ENCODE measurements at regions not wholly inside any gene's neighbourhood (a gene's known extent, or its start where the extent isn't known, plus 50 kb on each side); places are given as distances from the start of the nearest gene placed in this dataset.

DNA sequence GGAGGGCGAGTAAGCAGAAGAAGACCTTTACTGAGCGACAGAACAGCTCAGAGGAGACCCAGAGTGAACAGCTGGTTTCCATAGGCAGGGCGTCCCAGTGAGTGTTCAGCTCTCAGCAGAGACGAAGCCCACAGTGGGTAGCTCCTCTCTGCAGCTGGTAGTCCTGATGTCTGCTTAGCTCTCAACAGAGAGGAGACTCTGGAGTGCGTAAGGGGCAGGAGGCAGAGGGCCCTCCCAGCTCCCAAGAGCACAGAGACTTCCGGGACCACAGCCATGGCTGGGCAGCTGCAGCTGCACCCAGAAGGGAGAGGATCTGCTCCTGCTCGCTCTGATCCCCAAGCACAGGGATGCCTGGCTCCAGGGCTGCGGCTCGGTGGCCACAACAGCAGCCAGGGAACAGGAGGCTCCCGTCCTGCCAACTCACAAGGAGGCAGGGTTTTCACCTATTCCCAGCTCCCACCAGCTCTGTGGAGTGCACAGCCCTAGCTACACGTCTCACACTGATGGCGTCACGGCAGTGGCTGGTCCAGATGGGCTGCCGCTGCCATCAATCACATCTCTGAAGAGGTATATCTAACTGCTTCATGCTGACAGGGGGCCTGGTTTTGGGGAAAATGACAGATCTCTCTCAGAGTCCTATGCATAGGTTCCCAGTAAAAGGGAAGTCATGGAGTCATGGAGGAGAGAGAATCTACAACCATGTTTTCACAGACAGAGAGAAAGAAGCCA is 2660.1 kb upstream of the PCDH20 start:
- Mint-ChIP-seq H3K27me3 (ENCODE audit: unreplicated experiment) (no peaks in the 10 kb centered on the region), H3K36me3 (ENCODE audit: unreplicated experiment) (no peaks in the 10 kb centered on the region), H3K9me3 (ENCODE audit: unreplicated experiment) (no peaks in the 10 kb centered on the region), H3K27ac (ENCODE audit: unreplicated experiment) (no peak overlapping the region), H3K4me1 (ENCODE audit: unreplicated experiment) (no peaks in the 10 kb centered on the region), H3K4me3 (ENCODE audit: unreplicated experiment) (no peak overlapping the region)
- no peak for DNase-seq (ENCODE audit: extremely low spot score, unreplicated experiment)
- TF ChIP-seq, protein P1, sequence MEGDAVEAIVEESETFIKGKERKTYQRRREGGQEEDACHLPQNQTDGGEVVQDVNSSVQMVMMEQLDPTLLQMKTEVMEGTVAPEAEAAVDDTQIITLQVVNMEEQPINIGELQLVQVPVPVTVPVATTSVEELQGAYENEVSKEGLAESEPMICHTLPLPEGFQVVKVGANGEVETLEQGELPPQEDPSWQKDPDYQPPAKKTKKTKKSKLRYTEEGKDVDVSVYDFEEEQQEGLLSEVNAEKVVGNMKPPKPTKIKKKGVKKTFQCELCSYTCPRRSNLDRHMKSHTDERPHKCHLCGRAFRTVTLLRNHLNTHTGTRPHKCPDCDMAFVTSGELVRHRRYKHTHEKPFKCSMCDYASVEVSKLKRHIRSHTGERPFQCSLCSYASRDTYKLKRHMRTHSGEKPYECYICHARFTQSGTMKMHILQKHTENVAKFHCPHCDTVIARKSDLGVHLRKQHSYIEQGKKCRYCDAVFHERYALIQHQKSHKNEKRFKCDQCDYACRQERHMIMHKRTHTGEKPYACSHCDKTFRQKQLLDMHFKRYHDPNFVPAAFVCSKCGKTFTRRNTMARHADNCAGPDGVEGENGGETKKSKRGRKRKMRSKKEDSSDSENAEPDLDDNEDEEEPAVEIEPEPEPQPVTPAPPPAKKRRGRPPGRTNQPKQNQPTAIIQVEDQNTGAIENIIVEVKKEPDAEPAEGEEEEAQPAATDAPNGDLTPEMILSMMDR (IDR thresholded peaks at IDR 0.05), result no peak

DNA sequence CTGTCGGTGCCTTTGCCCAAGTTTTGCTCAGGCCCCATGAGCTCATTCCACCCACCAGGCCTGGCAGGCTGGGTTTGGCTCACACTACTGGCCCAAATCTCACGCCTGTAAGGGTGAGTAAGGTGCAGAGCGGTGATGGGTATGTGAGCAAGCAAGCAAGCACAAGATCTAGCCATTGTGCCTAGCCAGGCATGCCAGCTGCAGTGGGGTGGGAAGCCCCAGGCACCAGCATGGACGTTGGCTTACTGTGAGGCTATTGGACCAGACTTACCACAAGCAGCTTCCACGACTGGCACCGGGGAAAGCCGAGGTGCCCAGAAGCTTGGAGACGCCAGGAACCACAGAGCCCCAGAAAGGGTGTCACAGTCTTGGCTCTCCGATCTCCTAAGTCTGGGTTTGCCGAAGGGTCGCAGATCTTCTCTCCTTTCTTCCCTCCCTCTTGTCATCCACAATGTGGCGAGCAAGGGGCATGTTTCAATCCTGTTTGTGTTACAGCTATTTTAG is 2659.4 kb upstream of the PCDH20 start:
- TF ChIP-seq, protein P1 (IDR thresholded peaks at IDR 0.05), result no peak
- H3K4me3 Mint-ChIP-seq (ENCODE audit: unreplicated experiment), result no peak overlapping the region
- H3K36me3 Mint-ChIP-seq (ENCODE audit: unreplicated experiment), result no peaks in the 10 kb centered on the region
- no peaks in the 10 kb centered on the region for H3K4me1 Mint-ChIP-seq (ENCODE audit: unreplicated experiment)
- no peak for DNase-seq (ENCODE audit: extremely low spot score, unreplicated experiment)
- no peaks in the 10 kb centered on the region for H3K27me3 Mint-ChIP-seq (ENCODE audit: unreplicated experiment)
- no peak overlapping the region for H3K27ac Mint-ChIP-seq (ENCODE audit: unreplicated experiment)
- no peaks in the 10 kb centered on the region for H3K9me3 Mint-ChIP-seq (ENCODE audit: unreplicated experiment)

DNA sequence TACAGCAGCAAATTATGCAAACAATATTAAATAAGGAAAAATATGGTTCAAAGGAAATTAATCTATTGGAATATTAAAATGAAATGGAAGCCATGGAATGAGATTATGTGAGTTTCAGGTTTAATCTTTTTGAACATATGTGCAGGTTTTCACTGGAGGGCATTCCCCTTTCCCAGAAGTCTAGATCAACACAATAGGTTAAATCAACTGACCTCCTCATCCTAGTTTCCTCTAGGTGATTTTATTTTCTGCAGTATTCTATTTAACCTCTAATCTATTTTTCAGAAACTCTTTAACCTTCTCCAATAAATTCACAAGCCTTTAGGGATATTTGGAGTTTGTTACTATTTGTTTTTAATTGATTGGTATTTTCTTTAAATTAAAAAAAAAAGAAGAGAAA is 2657.6 kb upstream of the PCDH20 start:
- Mint-ChIP-seq H3K4me3 (ENCODE audit: unreplicated experiment) (no peak overlapping the region), H3K27me3 (ENCODE audit: unreplicated experiment) (no peaks in the 10 kb centered on the region), H3K27ac (ENCODE audit: unreplicated experiment) (no peak overlapping the region), H3K36me3 (ENCODE audit: unreplicated experiment) (no peaks in the 10 kb centered on the region), H3K4me1 (ENCODE audit: unreplicated experiment) (no peaks in the 10 kb centered on the region), H3K9me3 (ENCODE audit: unreplicated experiment) (no peaks in the 10 kb centered on the region)
- DNase-seq (ENCODE audit: extremely low spot score, unreplicated experiment), result no peak
- TF ChIP-seq, protein P1 (IDR thresholded peaks at IDR 0.05), result no peak

DNA sequence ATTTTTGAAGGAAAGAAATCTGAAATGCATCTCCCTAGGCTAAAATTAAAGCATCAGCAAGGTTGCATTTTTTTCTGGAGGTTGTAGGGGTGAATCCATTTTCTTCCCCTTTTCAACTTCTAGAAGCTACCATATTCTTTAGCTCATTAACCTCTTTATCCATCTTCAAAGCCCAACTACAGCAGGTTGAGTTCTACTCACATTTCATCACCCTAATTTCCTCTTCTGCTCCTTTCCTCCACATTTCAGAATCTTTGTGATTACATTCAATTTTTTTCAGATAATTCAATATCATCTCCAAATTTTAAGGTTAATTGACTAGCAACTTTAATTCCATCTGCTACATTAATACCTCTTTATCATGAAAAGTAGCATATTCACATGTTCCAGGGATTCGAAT is 2655.7 kb upstream of the PCDH20 start:
- Mint-ChIP-seq H3K4me3 (ENCODE audit: unreplicated experiment) (no peak overlapping the region), H3K27ac (ENCODE audit: unreplicated experiment) (no peak overlapping the region), H3K9me3 (ENCODE audit: unreplicated experiment) (no peaks in the 10 kb centered on the region), H3K36me3 (ENCODE audit: unreplicated experiment) (no peaks in the 10 kb centered on the region), H3K27me3 (ENCODE audit: unreplicated experiment) (no peaks in the 10 kb centered on the region), H3K4me1 (ENCODE audit: unreplicated experiment) (no peaks in the 10 kb centered on the region)
- TF ChIP-seq, protein P1 (IDR thresholded peaks at IDR 0.05), result no peak
- no peak for DNase-seq (ENCODE audit: extremely low spot score, unreplicated experiment)

DNA sequence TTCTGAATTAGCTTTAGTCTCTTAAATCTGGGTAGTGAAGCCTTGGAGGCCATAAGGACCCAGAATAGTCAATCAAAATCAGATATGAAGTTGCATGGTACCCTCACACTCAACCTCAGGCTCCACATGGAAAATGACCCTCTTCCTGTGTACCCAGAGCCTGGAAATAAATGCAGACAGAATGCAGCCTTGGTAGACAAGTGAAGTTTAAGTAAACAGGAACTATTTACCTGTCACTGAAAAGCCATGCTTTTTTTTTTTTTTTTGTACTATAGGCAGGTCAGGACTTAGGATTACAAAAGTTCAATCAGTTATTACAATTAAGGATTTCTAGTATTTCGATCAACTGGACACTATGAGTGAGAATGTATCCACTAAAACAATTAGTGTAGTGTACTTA is 2654.2 kb upstream of the PCDH20 start:
- TF ChIP-seq, protein P1 (IDR thresholded peaks at IDR 0.05), result no peak
- H3K4me1 Mint-ChIP-seq (ENCODE audit: unreplicated experiment), result no peaks in the 10 kb centered on the region
- H3K27me3 Mint-ChIP-seq (ENCODE audit: unreplicated experiment), result no peaks in the 10 kb centered on the region
- no peak for DNase-seq (ENCODE audit: extremely low spot score, unreplicated experiment)
- H3K27ac Mint-ChIP-seq (ENCODE audit: unreplicated experiment), result no peak overlapping the region
- no peaks in the 10 kb centered on the region for H3K36me3 Mint-ChIP-seq (ENCODE audit: unreplicated experiment)
- H3K4me3 Mint-ChIP-seq (ENCODE audit: unreplicated experiment), result no peak overlapping the region
- H3K9me3 Mint-ChIP-seq (ENCODE audit: unreplicated experiment), result no peaks in the 10 kb centered on the region
